Breast epithelium (tissue), 3 donors: ENCODE measurements at regions not wholly inside any gene's neighbourhood (a gene's known extent, or its start where the extent isn't known, plus 50 kb on each side); places are given as distances from the start of the nearest gene placed in this dataset.

ENCODE experiments used
- CTCF ChIP-seq, 3 donors: fragments of 450-650 bp; IDR thresholded peaks; one replicate each; pipeline ENCODE4 v1.5.1; 2016 to 2017; ENCODE audit warnings: antibody characterized with exemption in 3 of 3, mild to moderate bottlenecking in 3 of 3, moderate library complexity in 3 of 3
- POLR2A ChIP-seq: fragments of 450-650 bp; IDR thresholded peaks from one replicate; pipeline ENCODE4 v1.6.1; 2016; ENCODE audit warnings: antibody characterized with exemption, mild to moderate bottlenecking, moderate library complexity
- POLR2AphosphoS5 ChIP-seq, 3 donors: sonication (generic); formaldehyde crosslinking; IDR thresholded peaks; one replicate each; pipeline ENCODE4 v1.6.1; 2017; ENCODE audit warnings: antibody characterized with exemption in 3 of 3

- TF ChIP-seq POLR2A (no peak), CTCF (IDR thresholded peaks at IDR 0.05) (no peak), POLR2AphosphoS5 (IDR thresholded peaks at IDR 0.05) (no peak)
Measured at GRCh38 chr10:26647602-26648244, 49.8 kb upstream of the PDSS1 start.
